ENCODE measurements at regions not wholly inside any gene's neighbourhood (a gene's known extent, or its start where the extent isn't known, plus 50 kb on each side); places are given as distances from the start of the nearest gene placed in this dataset.

DNA sequence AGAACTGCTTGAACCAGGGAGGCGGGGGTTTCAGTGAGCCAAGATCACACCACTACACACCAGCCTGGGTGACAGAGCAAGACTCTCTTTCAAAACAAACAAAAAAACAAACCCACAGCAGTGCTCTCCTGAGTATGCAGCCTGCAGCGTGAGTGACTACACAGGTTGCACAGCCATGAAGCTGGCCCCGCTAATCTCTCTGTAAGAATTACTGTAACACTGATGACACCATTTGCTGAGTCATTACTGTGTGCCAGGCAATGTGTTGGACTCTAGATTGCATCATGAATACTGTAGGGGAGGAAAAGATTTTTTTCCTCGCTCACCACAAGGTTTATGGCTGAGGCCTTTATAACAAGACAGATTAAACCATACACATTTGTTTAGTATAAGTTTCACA is 118.6 kb upstream of the ATP8B1 start:
- Histone ChIP-seq H3K9me3 (replicated peaks; ENCODE audit: control insufficient read depth, insufficient read depth, low read length) (no peaks in the 10 kb centered on the region), H3K4me2 (ENCODE audit: insufficient read depth, low read length) (no peak overlapping the region), H3K9ac (replicated peaks; ENCODE audit: extremely low read depth, insufficient read depth, low read length) (no peak overlapping the region), H3K9me1 (replicated peaks; ENCODE audit: control insufficient read depth, extremely low read depth, insufficient read depth, low read length) (no peaks in the 10 kb centered on the region), H3K4me3 (replicated peaks in 1 of 3; ENCODE audit: insufficient read depth in 1 of 3, low read depth in 1 of 3, low read length in 3 of 3) (no peak overlapping the region), H3K27me3 (ENCODE audit: control insufficient read depth in 2 of 2, insufficient read depth in 2 of 2, low read length in 2 of 2) (no peaks in the 10 kb centered on the region), H3K27ac (ENCODE audit: insufficient read depth, low read depth, low read length) (no peak overlapping the region), H2AFZ (ENCODE audit: low read depth, low read length) (no peak overlapping the region), H3K36me3 (ENCODE audit: control insufficient read depth in 2 of 2, extremely low read depth in 1 of 2, insufficient read depth in 2 of 2, low read length in 2 of 2) (no peaks in the 10 kb centered on the region), H3K4me1 (ENCODE audit: control insufficient read depth, extremely low read depth, insufficient read depth, low read length) (peaks cover 12% of the 10 kb centered on the region), H4K20me1 (replicated peaks; ENCODE audit: control insufficient read depth, extremely low read depth, insufficient read depth, low read length) (no peaks in the 10 kb centered on the region), H3K79me2 (ENCODE audit: control insufficient read depth, insufficient read depth, low read length) (no peaks in the 10 kb centered on the region)
- FAIRE-seq (no peak), DNase-seq (ENCODE audit: low read depth, low spot score) (no peak)
- ChIA-PET CTCF (no interaction called here), POLR2A (no interaction called here)
- BruUV-seq (replicated peaks), result no TSS peak
- TF ChIP-seq EZH2 (IDR thresholded peaks at IDR 0.05; ENCODE audit: borderline replicate concordance, low read depth, low read length, severe bottlenecking) (no peak), GATA2 (IDR thresholded peaks at IDR 0.05; ENCODE audit: insufficient read depth, insufficient read length, low read depth, low read length) (no peak), MAX (IDR thresholded peaks at IDR 0.05; ENCODE audit: insufficient read depth, insufficient read length) (no peak), MYC (IDR thresholded peaks at IDR 0.05; ENCODE audit: low read depth, low read length) (no peak), JUN (IDR thresholded peaks at IDR 0.05; ENCODE audit: borderline replicate concordance, insufficient read depth, insufficient read length, low read depth) (no peak), FOS (IDR thresholded peaks at IDR 0.05; ENCODE audit: borderline replicate concordance, insufficient read depth, low read length) (no peak), POLR2AphosphoS5 (IDR thresholded peaks at IDR 0.05; ENCODE audit: insufficient read depth, low read depth, low read length) (no peak), POLR2A (IDR thresholded peaks at IDR 0.05; ENCODE audit: low read depth, low read length) (no peak)
- TF ChIP-seq, protein P1, sequence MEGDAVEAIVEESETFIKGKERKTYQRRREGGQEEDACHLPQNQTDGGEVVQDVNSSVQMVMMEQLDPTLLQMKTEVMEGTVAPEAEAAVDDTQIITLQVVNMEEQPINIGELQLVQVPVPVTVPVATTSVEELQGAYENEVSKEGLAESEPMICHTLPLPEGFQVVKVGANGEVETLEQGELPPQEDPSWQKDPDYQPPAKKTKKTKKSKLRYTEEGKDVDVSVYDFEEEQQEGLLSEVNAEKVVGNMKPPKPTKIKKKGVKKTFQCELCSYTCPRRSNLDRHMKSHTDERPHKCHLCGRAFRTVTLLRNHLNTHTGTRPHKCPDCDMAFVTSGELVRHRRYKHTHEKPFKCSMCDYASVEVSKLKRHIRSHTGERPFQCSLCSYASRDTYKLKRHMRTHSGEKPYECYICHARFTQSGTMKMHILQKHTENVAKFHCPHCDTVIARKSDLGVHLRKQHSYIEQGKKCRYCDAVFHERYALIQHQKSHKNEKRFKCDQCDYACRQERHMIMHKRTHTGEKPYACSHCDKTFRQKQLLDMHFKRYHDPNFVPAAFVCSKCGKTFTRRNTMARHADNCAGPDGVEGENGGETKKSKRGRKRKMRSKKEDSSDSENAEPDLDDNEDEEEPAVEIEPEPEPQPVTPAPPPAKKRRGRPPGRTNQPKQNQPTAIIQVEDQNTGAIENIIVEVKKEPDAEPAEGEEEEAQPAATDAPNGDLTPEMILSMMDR (IDR thresholded peaks at IDR 0.05; ENCODE audit: extremely low read depth in 1 of 2, insufficient read depth in 1 of 2, low read depth in 1 of 2, low read length in 2 of 2), result no peak
- intact Hi-C loops (cut with micrococcal nuclease) (no loop called here), dilution Hi-C loops (cut with MboI; ENCODE audit: extremely low pct_ligation_motif_present, low sequenced_read_pairs) (no loop called here)

Measured in endothelial cell of umbilical vein (primary cell).